PC-3 (cell line): ENCODE measurements at regions not wholly inside any gene's neighbourhood (a gene's known extent, or its start where the extent isn't known, plus 50 kb on each side); places are given as distances from the start of the nearest gene placed in this dataset.

Experiments used
- ATAC-seq: fragments of 200-7000 bp; cut with Tn5 transposase; 2 replicates; pipeline ENCODE4 v1.9.1; 2020; ENCODE audit warnings: mild to moderate bottlenecking, moderate library complexity
- BruUV-seq: library from RNA; stranded (reverse); fragments of 400-500 nt; replicated peaks from 2 replicates; lab custom pipeline; 2021; lab: Mats Ljungman, UMichigan
- CTCF ChIA-PET: fragments of 300-600 bp; sonication (Branson Sonifier 250); formaldehyde crosslinking; loops from one replicate; lab custom pipeline; 2022; ENCODE audit warnings: antibody characterized with exemption; lab: Charles Lee
- POLR2A ChIA-PET: fragments of 300-600 bp; sonication (Branson Sonifier 250); formaldehyde crosslinking; loops from one replicate; lab custom pipeline; 2022; ENCODE audit warnings: antibody characterized with exemption; ENCODE audit not compliant: unreplicated experiment; lab: Charles Lee
- DNase-seq: peaks from one replicate; pipeline ENCODE4 v3.0.0-alpha.2; 2015
- H2AFZ ChIP-seq: fragments of 300-600 bp; sonication (generic); 2 replicates; pipeline ENCODE4 v1.6.0; 2016; ENCODE audit warnings: antibody characterized with exemption, low read length
- H3F3A ChIP-seq: fragments of 300-600 bp; sonication (generic); one replicate; pipeline ENCODE4 v1.6.0; 2017; ENCODE audit warnings: antibody characterized with exemption, low read length, control low read depth, mild to moderate bottlenecking; ENCODE audit not compliant: unreplicated experiment
- H3K27ac ChIP-seq: fragments of 300-600 bp; sonication (generic); 2 replicates; pipeline ENCODE4 v1.5.1; 2016; ENCODE audit warnings: mild to moderate bottlenecking, low read length
- H3K27me3 ChIP-seq: fragments of 300-600 bp; sonication (generic); 2 replicates; pipeline ENCODE4 v1.6.1; 2016; ENCODE audit warnings: low read length, mixed read lengths
- H3K36me3 ChIP-seq: fragments of 300-600 bp; sonication (generic); 2 replicates; pipeline ENCODE4 v1.6.1; 2016; ENCODE audit warnings: low read depth, mixed run types, low read length, mixed read lengths
- H3K4me1 ChIP-seq: fragments of 300-600 bp; sonication (generic); 2 replicates; pipeline ENCODE4 v1.5.1; 2016; ENCODE audit warnings: low read length; ENCODE audit not compliant: insufficient read depth
- H3K4me2 ChIP-seq: fragments of 300-600 bp; sonication (generic); 2 replicates; pipeline ENCODE4 v1.6.0; 2016; ENCODE audit warnings: low read length
- H3K4me3 ChIP-seq: fragments of 300-600 bp; sonication (generic); 2 replicates; pipeline ENCODE4 v1.5.1; 2016; ENCODE audit warnings: mild to moderate bottlenecking, low read length, mixed read lengths
- H3K79me2 ChIP-seq: fragments of 300-600 bp; sonication (generic); 2 replicates; pipeline ENCODE4 v1.6.1; 2017; ENCODE audit warnings: low read length, mixed read lengths
- H3K9ac ChIP-seq: fragments of 300-600 bp; sonication (generic); 2 replicates; pipeline ENCODE4 v1.6.0; 2016; ENCODE audit warnings: mild to moderate bottlenecking, low read length
- H3K9me2 ChIP-seq: fragments of 300-600 bp; sonication (generic); replicated peaks from 2 replicates; pipeline ENCODE4 v1.6.1; 2016; ENCODE audit warnings: mixed run types, low read length, mixed read lengths
- H3K9me3 ChIP-seq: fragments of 300-600 bp; sonication (generic); 2 replicates; pipeline ENCODE4 v1.6.1; 2016; ENCODE audit warnings: low read length, mixed read lengths
- H4K20me1 ChIP-seq: fragments of 300-600 bp; sonication (generic); 2 replicates; pipeline ENCODE4 v1.6.1; 2016; ENCODE audit warnings: low read length, mixed read lengths
- EZH2 ChIP-seq: fragments of 300-600 bp; sonication (generic); IDR thresholded peaks from one replicate; pipeline ENCODE4 v1.6.1; 2017; ENCODE audit warnings: antibody characterized with exemption, mild to moderate bottlenecking, low read length; ENCODE audit not compliant: unreplicated experiment
- EZH2phosphoT487 ChIP-seq: fragments of 300-600 bp; sonication (generic); IDR thresholded peaks from 2 replicates; pipeline ENCODE4 v1.6.1; 2018; ENCODE audit warnings: mild to moderate bottlenecking, antibody characterized with exemption, low read length, borderline replicate concordance
- intact Hi-C: fragments of 100-400 bp; cut with micrococcal nuclease; formaldehyde crosslinking; loops from 2 replicates; pipeline ENCODE4 v1.9.0; 2023
- TF ChIP-seq, protein P1 (sequence below): fragments of 300-600 bp; sonication (generic); conservative IDR thresholded peaks from 2 replicates; pipeline ENCODE4 v1.5.1; 2017; ENCODE audit warnings: antibody characterized with exemption, low read depth, mild to moderate bottlenecking, low read length

DNA sequence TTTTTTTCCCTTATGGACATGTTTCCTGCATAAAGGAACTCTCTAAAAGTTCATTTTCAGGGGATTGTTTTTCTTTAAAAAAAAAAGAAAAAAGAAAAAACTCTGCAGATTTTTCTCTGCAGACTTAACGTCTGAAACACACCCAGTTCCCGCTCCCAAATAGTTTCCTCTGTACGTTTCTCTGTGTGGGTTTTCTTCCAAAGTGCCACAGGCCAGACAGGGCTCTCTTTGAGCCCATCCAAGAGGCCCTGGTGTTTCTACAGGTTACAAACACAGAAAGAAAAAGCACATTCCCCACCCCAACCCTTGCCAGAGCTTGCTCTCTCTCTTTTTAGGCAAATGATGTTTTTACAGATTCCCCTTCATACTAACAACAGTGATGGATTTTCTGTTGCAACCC is 258.6 kb downstream of the FNDC1 start:
- H3K36me3 ChIP-seq: no peaks in the 10 kb centered on the region
- no peaks in the 10 kb centered on the region for H3K79me2 ChIP-seq
- no peaks in the 10 kb centered on the region for H3K9me2 ChIP-seq
- peaks cover 19% of the 10 kb centered on the region; the same call in 1 of the 2 replicates for H3K27me3 ChIP-seq
- intact Hi-C loops: no loop called here
- no peak for TF ChIP-seq EZH2
- no peaks in the 10 kb centered on the region for H3K4me1 ChIP-seq
- BruUV-seq: no TSS peak
- H3K9ac ChIP-seq: no peak overlapping the region
- H3F3A ChIP-seq: no peaks in the 10 kb centered on the region
- no peak overlapping the region for H2AFZ ChIP-seq
- no peak overlapping the region for H3K4me2 ChIP-seq
- ATAC-seq (no peak), DNase-seq (no peak)
- no peak overlapping the region for H3K27ac ChIP-seq
- POLR2A ChIA-PET: no interaction called here
- no peaks in the 10 kb centered on the region for H3K9me3 ChIP-seq
- H4K20me1 ChIP-seq: no peaks in the 10 kb centered on the region
- CTCF ChIA-PET: no interaction called here
- H3K4me3 ChIP-seq: no peak overlapping the region

DNA sequence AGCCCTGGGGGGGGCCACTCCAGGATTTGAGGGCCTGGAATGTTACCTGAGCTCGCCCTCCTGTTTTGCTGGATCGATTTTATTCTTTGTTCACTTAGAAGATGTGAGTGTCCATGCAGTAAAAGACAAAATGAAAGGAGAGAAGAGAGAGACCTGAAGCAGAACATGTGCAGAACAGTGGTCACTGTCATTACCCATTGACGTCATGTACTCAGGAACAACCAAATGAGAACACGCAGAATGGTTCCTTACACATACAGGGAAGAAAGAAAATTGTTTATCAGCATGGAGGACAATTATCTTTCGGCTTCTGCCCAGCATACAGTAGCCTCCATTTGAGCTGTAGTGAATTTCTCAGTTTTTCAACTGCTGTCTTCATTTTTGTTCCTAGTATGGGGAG is 258.1 kb downstream of the FNDC1 start:
- Histone ChIP-seq H3K36me3 (no peaks in the 10 kb centered on the region), H3K9me3 (no peaks in the 10 kb centered on the region), H3F3A (no peaks in the 10 kb centered on the region), H3K27ac (no peak overlapping the region), H3K79me2 (no peaks in the 10 kb centered on the region), H3K9me2 (no peaks in the 10 kb centered on the region), H3K27me3 (peaks cover 19% of the 10 kb centered on the region; the same call in 1 of the 2 replicates), H3K9ac (no peak overlapping the region), H3K4me1 (no peaks in the 10 kb centered on the region), H2AFZ (no peak overlapping the region), H3K4me2 (no peak overlapping the region), H4K20me1 (no peaks in the 10 kb centered on the region), H3K4me3 (no peak overlapping the region)
- ATAC-seq (no peak), DNase-seq (no peak)
- BruUV-seq: no TSS peak
- ChIA-PET CTCF (no interaction called here), POLR2A (no interaction called here)
- intact Hi-C loops: no loop called here
- no peak for TF ChIP-seq EZH2phosphoT487
- TF ChIP-seq EZH2: no peak
- TF ChIP-seq, protein P1, sequence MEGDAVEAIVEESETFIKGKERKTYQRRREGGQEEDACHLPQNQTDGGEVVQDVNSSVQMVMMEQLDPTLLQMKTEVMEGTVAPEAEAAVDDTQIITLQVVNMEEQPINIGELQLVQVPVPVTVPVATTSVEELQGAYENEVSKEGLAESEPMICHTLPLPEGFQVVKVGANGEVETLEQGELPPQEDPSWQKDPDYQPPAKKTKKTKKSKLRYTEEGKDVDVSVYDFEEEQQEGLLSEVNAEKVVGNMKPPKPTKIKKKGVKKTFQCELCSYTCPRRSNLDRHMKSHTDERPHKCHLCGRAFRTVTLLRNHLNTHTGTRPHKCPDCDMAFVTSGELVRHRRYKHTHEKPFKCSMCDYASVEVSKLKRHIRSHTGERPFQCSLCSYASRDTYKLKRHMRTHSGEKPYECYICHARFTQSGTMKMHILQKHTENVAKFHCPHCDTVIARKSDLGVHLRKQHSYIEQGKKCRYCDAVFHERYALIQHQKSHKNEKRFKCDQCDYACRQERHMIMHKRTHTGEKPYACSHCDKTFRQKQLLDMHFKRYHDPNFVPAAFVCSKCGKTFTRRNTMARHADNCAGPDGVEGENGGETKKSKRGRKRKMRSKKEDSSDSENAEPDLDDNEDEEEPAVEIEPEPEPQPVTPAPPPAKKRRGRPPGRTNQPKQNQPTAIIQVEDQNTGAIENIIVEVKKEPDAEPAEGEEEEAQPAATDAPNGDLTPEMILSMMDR: no peak

DNA sequence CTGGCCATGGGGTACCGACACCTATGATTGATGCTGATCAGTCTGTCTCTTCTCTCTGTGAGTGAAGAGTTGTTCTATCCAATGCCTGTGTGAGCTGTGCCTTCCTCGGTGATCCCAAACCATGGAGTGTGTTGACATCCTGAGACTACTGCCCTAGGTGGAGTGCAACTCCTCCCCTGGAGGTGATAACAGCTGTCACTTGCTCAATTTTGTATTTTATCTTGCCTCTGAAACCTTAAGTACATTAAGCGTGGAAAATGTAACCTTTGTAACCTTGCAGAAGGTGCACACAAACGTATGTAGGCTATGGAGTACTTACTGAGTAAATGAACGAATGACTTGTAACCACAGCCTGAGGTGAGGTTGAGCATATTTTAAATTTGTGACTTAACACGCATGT is 256.2 kb downstream of the FNDC1 start:
- Histone ChIP-seq H4K20me1 (no peaks in the 10 kb centered on the region), H3K4me1 (no peaks in the 10 kb centered on the region), H3K4me2 (no peak overlapping the region), H3K36me3 (no peaks in the 10 kb centered on the region), H3K27me3 (peaks cover 32% of the 10 kb centered on the region), H3F3A (no peaks in the 10 kb centered on the region), H3K9ac (no peak overlapping the region), H3K79me2 (no peaks in the 10 kb centered on the region), H3K9me2 (no peaks in the 10 kb centered on the region), H2AFZ (no peak overlapping the region), H3K4me3 (no peak overlapping the region), H3K27ac (no peak overlapping the region), H3K9me3 (no peaks in the 10 kb centered on the region)
- no peak for ATAC-seq
- BruUV-seq: no TSS peak
- TF ChIP-seq EZH2phosphoT487 (no peak), EZH2 (no peak)
- TF ChIP-seq, protein P1: no peak
- DNase-seq: no peak
- POLR2A ChIA-PET: no interaction called here
- intact Hi-C loops: no loop called here
- CTCF ChIA-PET: no interaction called here
